Astrocyte (in vitro differentiated cells and primary cell): ENCODE measurements at regions not wholly inside any gene's neighbourhood (a gene's known extent, or its start where the extent isn't known, plus 50 kb on each side); places are given as distances from the start of the nearest gene placed in this dataset.

Experiments used
- DNase-seq: peaks from one replicate; pipeline ENCODE4 v3.0.0-alpha.2; 2010; ENCODE audit warnings: low read depth
- FAIRE-seq: peaks from 2 replicates; lab custom pipeline; 2011; peaks lifted over from hg19 to GRCh38; lab: Jason Lieb, UNC
- H2AFZ ChIP-seq: 2 replicates; pipeline ENCODE4 v1.6.0; 2012; ENCODE audit warnings: low read depth, low read length, inconsistent platforms
- H3K27ac ChIP-seq: 2 replicates; pipeline ENCODE4 v1.5.1; 2011; ENCODE audit warnings: low read depth, low read length, inconsistent platforms
- H3K27me3 ChIP-seq: 2 replicates; pipeline ENCODE4 v1.6.0; 2011; ENCODE audit warnings: low read length, inconsistent platforms; ENCODE audit not compliant: insufficient read depth
- H3K36me3 ChIP-seq: 2 replicates; pipeline ENCODE4 v1.5.1; 2011; ENCODE audit warnings: low read length, inconsistent platforms; ENCODE audit not compliant: insufficient read depth
- H3K4me1 ChIP-seq: 2 replicates; pipeline ENCODE4 v1.5.1; 2011; ENCODE audit warnings: low read length, inconsistent platforms; ENCODE audit not compliant: insufficient read depth
- H3K4me2 ChIP-seq: 2 replicates; pipeline ENCODE4 v1.6.0; 2012; ENCODE audit warnings: low read length, inconsistent platforms
- H3K4me3 ChIP-seq: 2 replicates; pipeline ENCODE4 v1.5.1; 2011; ENCODE audit warnings: low read depth, mild to moderate bottlenecking, low read length, inconsistent platforms; ENCODE audit not compliant: insufficient read depth
- H3K79me2 ChIP-seq: 2 replicates; pipeline ENCODE4 v1.6.0; 2012; ENCODE audit warnings: mild to moderate bottlenecking, low read length, inconsistent platforms; ENCODE audit not compliant: insufficient read depth
- H3K9ac ChIP-seq: 2 replicates; pipeline ENCODE4 v1.6.0; 2012; ENCODE audit warnings: mild to moderate bottlenecking, low read length, inconsistent platforms
- H3K9me3 ChIP-seq: 2 replicates; pipeline ENCODE4 v1.5.1; 2012; ENCODE audit warnings: low read depth, mild to moderate bottlenecking, low read length, inconsistent platforms; ENCODE audit not compliant: insufficient read depth
- H4K20me1 ChIP-seq: 2 replicates; pipeline ENCODE4 v1.6.0; 2012; ENCODE audit warnings: low read length, inconsistent platforms; ENCODE audit not compliant: insufficient read depth
- H3K27ac Mint-ChIP-seq: one replicate; pipeline ENCODE4 v1.8.0; 2021; ENCODE audit warnings: mild to moderate bottlenecking, mixed read lengths; ENCODE audit not compliant: unreplicated experiment
- H3K27me3 Mint-ChIP-seq: one replicate; pipeline ENCODE4 v1.8.0; 2021; ENCODE audit warnings: low read depth, mixed read lengths; ENCODE audit not compliant: unreplicated experiment
- H3K36me3 Mint-ChIP-seq: one replicate; pipeline ENCODE4 v1.8.0; 2021; ENCODE audit warnings: low read depth, mixed read lengths; ENCODE audit not compliant: unreplicated experiment
- H3K4me1 Mint-ChIP-seq: one replicate; pipeline ENCODE4 v1.8.0; 2021; ENCODE audit warnings: low read depth, mixed read lengths; ENCODE audit not compliant: unreplicated experiment
- H3K4me3 Mint-ChIP-seq: one replicate; pipeline ENCODE4 v1.8.0; 2021; ENCODE audit warnings: mild to moderate bottlenecking, moderate library complexity, mixed read lengths; ENCODE audit not compliant: unreplicated experiment
- H3K9me3 Mint-ChIP-seq: one replicate; pipeline ENCODE4 v1.8.0; 2021; ENCODE audit warnings: mild to moderate bottlenecking, mixed read lengths; ENCODE audit not compliant: unreplicated experiment
- EZH2 ChIP-seq: IDR thresholded peaks from 2 replicates; pipeline ENCODE4 v1.6.1; 2012; ENCODE audit warnings: mild to moderate bottlenecking, low read length, inconsistent platforms; ENCODE audit not compliant: insufficient read depth
- TF ChIP-seq, protein P1 (sequence below): IDR thresholded peaks from 2 replicates; pipeline ENCODE4 v1.5.1; 2011; ENCODE audit warnings: low read depth, mild to moderate bottlenecking, inconsistent platforms, low read length, moderate library complexity; ENCODE audit not compliant: insufficient read depth

DNA sequence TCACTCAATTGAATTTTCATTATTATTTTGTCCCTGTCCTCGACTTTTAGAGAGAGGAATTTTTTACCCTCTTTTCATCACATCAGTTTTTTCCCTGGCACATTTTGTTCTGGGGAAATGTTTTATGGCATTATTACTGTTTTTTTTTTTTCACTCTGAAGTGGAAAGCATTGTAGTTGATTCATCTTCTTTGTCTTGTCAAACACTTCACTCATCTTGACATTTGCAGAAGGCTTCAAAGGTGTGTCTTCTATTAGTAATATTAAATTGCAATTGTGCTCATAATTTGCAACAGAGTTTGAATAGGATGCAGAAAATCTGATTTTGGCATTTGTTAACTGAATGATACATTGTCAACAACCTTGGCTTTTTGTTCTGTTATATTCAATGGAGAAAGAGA lies 545.4 kb upstream of the ARX start:
- no peaks in the 10 kb centered on the region for H3K4me1 Mint-ChIP-seq
- H3K9me3 ChIP-seq: no peaks in the 10 kb centered on the region

DNA sequence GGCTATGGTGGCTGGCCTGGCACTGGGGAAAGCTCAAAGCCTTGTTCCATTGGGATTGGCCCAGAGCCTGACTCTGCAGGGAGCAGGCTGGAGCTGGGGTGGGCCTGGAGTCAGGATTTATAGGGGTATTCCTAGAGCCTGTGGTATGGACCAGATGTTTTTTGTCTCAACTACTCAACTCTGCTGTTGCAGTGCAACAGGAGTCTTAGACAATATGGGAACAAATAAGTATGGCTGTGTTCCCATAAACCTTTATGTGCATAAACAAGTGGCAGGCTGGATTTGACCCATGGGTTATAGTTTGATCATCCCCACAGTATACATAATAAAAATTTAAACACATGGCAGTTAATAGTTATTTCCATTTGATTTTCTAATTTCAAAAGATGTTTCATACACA lies 557.9 kb upstream of the ARX start:
- H3K9ac ChIP-seq: no peak overlapping the region
- Mint-ChIP-seq H3K4me1 (no peaks in the 10 kb centered on the region), H3K36me3 (no peaks in the 10 kb centered on the region), H3K4me3 (no peak overlapping the region), H3K9me3 (no peaks in the 10 kb centered on the region), H3K27ac (no peak overlapping the region), H3K27me3 (no peaks in the 10 kb centered on the region)
- H3K36me3 ChIP-seq: no peaks in the 10 kb centered on the region
- H4K20me1 ChIP-seq: no peaks in the 10 kb centered on the region
- H2AFZ ChIP-seq: no peak overlapping the region
- TF ChIP-seq, protein P1, sequence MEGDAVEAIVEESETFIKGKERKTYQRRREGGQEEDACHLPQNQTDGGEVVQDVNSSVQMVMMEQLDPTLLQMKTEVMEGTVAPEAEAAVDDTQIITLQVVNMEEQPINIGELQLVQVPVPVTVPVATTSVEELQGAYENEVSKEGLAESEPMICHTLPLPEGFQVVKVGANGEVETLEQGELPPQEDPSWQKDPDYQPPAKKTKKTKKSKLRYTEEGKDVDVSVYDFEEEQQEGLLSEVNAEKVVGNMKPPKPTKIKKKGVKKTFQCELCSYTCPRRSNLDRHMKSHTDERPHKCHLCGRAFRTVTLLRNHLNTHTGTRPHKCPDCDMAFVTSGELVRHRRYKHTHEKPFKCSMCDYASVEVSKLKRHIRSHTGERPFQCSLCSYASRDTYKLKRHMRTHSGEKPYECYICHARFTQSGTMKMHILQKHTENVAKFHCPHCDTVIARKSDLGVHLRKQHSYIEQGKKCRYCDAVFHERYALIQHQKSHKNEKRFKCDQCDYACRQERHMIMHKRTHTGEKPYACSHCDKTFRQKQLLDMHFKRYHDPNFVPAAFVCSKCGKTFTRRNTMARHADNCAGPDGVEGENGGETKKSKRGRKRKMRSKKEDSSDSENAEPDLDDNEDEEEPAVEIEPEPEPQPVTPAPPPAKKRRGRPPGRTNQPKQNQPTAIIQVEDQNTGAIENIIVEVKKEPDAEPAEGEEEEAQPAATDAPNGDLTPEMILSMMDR: no peak
- DNase-seq (no peak), FAIRE-seq (no peak)
- H3K27me3 ChIP-seq: no peaks in the 10 kb centered on the region
- H3K4me3 ChIP-seq: no peak overlapping the region
- H3K27ac ChIP-seq: no peak overlapping the region
- no peaks in the 10 kb centered on the region for H3K9me3 ChIP-seq
- no peaks in the 10 kb centered on the region for H3K4me1 ChIP-seq
- H3K4me2 ChIP-seq: no peak overlapping the region
- no peaks in the 10 kb centered on the region for H3K79me2 ChIP-seq

More for the DNA sequence above, 545.4 kb upstream of the ARX start:
- H3K27me3 ChIP-seq: no peaks in the 10 kb centered on the region
- no peak for DNase-seq
- H4K20me1 ChIP-seq: no peaks in the 10 kb centered on the region
- no peak overlapping the region for H3K4me3 Mint-ChIP-seq
- no peaks in the 10 kb centered on the region for H3K4me1 ChIP-seq
- no peak overlapping the region for H3K27ac ChIP-seq
- no peak overlapping the region for H3K27ac Mint-ChIP-seq
- H3K36me3 ChIP-seq: no peaks in the 10 kb centered on the region
- H3K9ac ChIP-seq: no peak overlapping the region
- no peak for TF ChIP-seq EZH2
- TF ChIP-seq, protein P1: no peak
- peak; percentile 54 for FAIRE-seq
- H3K4me3 ChIP-seq: no peak overlapping the region
- H3K79me2 ChIP-seq: no peaks in the 10 kb centered on the region
- H3K36me3 Mint-ChIP-seq: no peaks in the 10 kb centered on the region
- H3K4me2 ChIP-seq: no peak overlapping the region
- no peak overlapping the region for H2AFZ ChIP-seq
- H3K9me3 Mint-ChIP-seq: no peaks in the 10 kb centered on the region
- no peaks in the 10 kb centered on the region for H3K27me3 Mint-ChIP-seq

DNA sequence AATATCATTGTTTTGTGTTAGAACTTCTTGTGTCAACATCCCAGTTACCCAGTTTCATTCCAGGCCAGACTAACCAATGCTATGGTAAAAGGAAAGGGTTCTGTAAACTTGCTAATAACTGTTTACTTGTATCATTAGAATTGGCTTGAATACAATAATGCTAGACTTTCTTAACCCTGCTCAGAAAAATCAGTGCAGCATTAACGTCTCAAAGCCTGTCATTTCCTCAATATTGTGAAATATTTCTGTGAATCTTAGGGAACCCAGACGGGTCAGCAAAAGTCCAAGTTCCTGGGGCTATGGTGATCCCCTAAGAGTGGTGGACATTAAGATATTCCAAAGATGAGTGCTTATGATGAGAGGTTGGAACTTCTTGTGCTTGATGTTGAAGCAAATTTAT lies 541.2 kb upstream of the MAGEB18 start:
- no peaks in the 10 kb centered on the region for H3K4me1 ChIP-seq
- no peak for DNase-seq
- H3K9me3 ChIP-seq: no peaks in the 10 kb centered on the region
- H2AFZ ChIP-seq: no peak overlapping the region
- no peaks in the 10 kb centered on the region for H3K36me3 ChIP-seq
- no peak overlapping the region for H3K4me3 Mint-ChIP-seq
- no peaks in the 10 kb centered on the region for H3K9me3 Mint-ChIP-seq
- H3K4me3 ChIP-seq: no peak overlapping the region
- no peaks in the 10 kb centered on the region for H3K4me1 Mint-ChIP-seq
- H3K36me3 Mint-ChIP-seq: no peaks in the 10 kb centered on the region
- no peak overlapping the region for H3K27ac ChIP-seq
- H4K20me1 ChIP-seq: no peaks in the 10 kb centered on the region
- H3K27ac Mint-ChIP-seq: no peak overlapping the region
- no peaks in the 10 kb centered on the region for H3K27me3 Mint-ChIP-seq
- no peak for FAIRE-seq
- no peaks in the 10 kb centered on the region for H3K27me3 ChIP-seq
- H3K9ac ChIP-seq: no peak overlapping the region
- TF ChIP-seq, protein P1: no peak
- no peak for TF ChIP-seq EZH2
- no peaks in the 10 kb centered on the region for H3K79me2 ChIP-seq
- H3K4me2 ChIP-seq: no peak overlapping the region
